GM18519 (cell line): ENCODE measurements at regions not wholly inside any gene's neighbourhood (a gene's known extent, or its start where the extent isn't known, plus 50 kb on each side); places are given as distances from the start of the nearest gene placed in this dataset.

Source experiments
- ATAC-seq: cut with Tn5 transposase; IDR thresholded peaks from one replicate; pipeline ENCODE4 v1.9.1; 2021; ENCODE audit warnings: mild to moderate bottlenecking, moderate library complexity; ENCODE audit not compliant: unreplicated experiment, low FRiP score

DNA sequence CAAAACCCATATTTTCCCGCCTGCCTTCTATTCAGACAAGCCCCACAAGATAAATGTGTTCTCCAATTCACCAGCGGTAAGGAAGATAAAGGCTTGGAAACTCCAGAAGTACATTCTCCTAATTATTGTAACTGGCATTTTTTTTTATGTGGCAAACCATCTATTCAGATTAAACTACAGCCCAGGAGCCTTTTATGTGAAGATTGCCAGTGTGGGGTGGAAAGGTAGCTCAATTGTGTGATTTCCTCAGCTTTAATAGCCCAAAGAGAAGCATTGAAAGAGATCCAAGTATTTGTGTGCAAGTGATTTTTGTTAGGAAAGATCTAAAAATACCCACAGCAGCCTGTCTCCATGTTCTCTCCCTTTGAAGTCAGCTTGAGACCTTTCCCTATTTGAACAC, 451.4 kb upstream of the CCL2 start:
- no peak for ATAC-seq

DNA sequence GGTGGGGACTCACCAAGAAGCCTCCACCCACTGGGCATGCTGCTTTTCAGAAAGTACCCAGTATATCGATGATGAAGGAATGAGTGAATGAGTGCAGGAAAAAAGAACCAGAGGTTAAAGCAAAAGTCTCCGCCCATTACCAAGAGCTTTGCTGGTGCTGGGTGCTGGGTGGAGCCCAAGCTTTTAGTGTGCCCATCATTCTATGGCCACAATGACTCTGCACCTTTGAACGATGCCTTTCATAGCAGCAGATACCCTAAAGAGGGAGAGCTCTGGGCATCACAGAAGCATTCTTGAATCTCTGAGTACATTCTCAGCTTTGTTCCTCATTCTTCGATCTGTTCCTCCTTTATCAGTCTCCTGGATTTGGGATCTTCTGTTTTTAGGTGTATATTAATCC, 450.7 kb upstream of the CCL2 start:
- no peak for ATAC-seq

- no peak for ATAC-seq
Observed at GRCh38 chr17:33806631-33807030, 448.5 kb upstream of the CCL2 start.

GRCh38 chr17:33809748-33810147, 445.3 kb upstream of the CCL2 start:
- ATAC-seq = no peak

- ATAC-seq = no peak
Observed at GRCh38 chr17:33811004-33811760, 443.9 kb upstream of the CCL2 start.

- no peak for ATAC-seq
Observed at GRCh38 chr17:33811984-33812577, 443.0 kb upstream of the CCL2 start.

GRCh38 chr17:33814852-33815251, 440.2 kb upstream of the CCL2 start:
- ATAC-seq = no peak

DNA sequence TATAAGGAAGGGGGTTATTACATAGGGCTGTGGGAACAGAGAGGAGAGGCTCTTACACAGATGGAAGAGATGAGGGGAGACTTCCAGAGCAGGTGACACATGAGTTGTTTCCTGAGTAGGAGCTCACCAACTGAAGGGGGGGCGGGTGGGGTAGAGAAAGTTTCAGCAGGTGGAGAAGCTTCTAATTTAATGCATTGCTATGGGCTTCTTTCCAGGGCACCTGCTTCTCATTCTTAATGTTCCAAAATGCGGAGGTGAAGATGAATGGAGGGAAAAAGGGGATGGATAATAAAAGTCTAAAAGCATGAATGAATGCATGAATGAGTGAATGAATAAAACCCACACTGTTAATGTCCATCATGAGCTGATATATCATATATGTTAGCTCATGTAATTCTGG, 439.0 kb upstream of the CCL2 start:
- no peak for ATAC-seq

DNA sequence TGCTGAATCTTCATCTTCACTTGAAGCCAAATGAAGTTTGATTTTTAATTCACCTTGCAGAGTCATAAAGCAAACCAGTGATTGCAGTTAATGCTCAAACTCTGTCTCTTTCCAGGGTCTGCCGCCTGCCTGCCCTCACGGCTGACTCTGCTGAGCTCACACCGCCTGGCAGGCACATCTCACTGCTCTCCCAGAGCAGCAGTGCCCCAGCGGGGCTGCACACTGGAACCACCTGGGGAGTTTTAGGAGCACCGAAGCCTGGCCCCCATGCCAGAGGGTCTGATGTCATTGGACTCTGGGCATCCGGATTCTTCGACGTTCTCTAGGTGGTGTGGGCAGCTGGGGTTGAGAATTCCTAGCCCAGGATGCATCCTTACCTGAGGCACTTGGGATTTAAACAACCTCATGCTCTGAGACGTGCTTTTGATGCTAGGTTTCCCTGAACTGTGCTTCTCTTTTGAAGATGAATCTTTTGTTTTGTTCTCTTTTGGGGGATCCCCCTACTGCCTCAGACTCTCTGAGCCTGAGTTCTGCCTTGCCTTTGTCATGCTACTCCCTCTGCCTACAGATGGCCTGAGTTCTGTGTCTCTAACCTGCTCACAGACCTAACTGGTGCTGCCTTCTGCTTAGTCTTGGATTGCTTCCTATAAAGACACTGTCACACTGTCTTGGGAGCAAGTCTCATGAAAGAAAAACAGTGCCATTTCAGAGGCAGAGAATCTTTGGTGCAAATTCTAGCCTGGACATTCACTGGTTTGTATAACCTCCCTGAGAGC, 438.1 kb upstream of the CCL2 start:
- no peak for ATAC-seq

DNA sequence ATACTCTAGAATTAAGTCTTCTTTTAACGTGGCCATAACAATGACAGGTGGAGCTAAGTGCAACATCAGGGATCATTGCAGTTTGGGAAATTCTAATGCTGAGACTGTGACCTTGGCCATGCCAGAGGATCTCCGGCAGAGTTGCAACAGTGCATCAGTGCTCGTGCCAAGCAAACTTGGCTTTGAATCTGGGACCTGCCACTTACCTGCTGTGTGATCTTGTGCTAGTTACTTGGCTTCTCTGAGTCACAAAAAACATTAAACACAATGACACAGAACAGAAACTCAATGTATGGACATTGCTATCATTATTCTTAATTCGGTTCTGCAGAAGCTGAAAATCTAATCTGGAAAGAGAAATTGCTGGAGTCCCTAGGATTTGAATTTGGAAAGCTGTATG, 435.5 kb upstream of the CCL2 start:
- ATAC-seq = no peak

DNA sequence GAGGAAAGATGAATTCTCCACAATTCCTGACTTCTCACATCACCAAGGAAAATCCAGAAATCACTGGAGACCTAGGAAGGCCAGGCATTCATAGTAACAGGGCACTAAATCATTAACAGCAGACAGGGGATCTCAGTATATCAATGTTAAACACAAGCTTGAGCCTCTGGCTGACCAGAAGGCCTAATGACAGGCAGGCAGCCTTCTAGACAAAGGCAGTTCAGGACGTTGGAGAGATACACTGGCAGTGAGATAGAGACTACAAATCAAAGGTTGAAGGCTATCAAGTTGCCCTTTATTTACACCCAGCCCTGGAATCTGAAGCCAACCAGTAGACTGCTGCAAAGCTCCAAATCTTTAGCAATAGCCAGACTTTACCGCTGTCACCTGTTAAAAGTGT, 422.8 kb upstream of the CCL2 start:
- no peak for ATAC-seq

GRCh38 chr17:33837281-33837680, 417.8 kb upstream of the CCL2 start:
- no peak for ATAC-seq

- ATAC-seq = no peak
Observed at GRCh38 chr17:33838281-33838680, 416.8 kb upstream of the CCL2 start.

DNA sequence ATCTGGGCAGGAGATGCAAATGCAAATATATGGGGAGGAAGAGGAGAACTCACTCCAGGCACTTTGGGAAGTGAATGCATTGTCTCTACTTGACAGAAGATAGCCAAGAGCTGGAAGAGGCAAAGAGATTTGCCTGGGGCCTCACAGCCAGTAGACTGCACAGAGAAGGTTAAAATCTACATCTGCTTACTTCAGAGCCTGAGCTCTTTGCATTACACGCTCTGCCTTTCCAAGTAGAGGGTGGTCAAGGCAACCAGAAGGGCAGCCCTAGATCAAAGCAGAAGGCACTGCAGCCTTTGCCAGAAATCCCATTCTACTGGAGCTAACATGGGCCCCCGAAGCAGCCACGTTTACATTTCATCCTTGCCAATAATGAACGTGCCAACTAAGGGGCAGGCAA, 407.2 kb upstream of the CCL2 start:
- no peak for ATAC-seq

DNA sequence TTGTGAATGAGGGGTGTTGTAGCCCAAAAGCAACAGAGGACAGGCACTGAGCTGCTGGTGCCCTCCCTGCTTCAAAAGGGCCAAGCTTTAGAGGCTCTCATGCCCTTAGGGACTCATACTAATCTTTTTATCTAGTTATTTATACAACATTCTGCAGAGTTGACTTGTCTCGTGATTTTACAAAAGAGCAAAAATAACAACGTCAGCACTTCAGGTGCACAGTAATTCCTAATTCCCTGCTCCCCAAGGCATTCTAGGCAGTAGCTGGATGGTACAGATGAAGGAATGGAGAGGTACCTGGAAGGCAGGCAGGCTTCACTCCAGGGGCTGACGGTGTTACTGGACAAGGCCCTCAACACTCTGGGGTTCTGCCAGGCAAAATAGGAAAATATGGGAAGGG, 406.7 kb upstream of the CCL2 start:
- no peak for ATAC-seq

GRCh38 chr17:33854596-33854995, 400.5 kb upstream of the CCL2 start:
- ATAC-seq = no peak

DNA sequence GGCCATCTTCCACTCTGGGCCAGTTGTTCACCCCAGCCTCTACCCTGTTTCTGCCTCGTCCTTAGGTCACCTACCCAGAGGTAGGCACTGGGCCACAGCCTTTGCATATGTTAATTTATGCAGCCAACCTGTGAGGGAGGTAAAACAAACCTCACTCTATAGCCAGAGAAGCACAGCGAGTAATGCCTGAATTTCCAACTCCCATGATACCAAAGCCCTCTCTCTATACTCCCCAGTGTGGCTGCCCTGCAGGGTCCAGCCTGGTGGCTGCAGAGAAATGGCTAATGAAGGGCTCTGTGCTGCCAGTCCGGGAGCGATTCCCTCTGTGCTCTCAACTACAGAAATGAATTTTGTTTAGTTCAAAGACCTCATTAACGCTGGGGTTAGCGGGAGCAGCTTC, 397.0 kb upstream of the CCL2 start:
- ATAC-seq = no peak

DNA sequence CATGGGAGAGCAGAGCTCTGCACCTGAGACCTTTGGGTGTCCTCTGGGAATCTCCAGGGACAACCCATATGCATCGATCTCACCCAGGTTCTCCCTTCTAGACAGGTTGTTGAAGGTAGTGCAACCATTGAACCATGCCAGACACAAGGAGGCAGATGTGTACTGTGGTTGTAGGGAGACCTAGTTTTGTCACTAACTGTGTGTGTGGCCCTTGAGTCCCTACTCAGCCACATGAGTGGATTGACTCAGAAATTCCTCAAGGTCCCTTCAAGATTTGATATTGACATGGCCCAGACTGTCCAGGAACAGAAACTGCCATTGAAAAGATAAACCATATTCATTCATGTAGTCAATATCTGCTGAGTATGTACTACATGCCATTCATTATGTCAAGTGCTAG, 396.4 kb upstream of the CCL2 start:
- ATAC-seq = no peak

GRCh38 chr17:33862772-33863602, 392.1 kb upstream of the CCL2 start:
- ATAC-seq = no peak

- no peak for ATAC-seq
Observed at GRCh38 chr17:33864758-33865229, 390.3 kb upstream of the CCL2 start.

- ATAC-seq = no peak
Observed at GRCh38 chr17:33868899-33869298, 386.2 kb upstream of the CCL2 start.
